NCI-H748 (cell line): ENCODE measurements at regions not wholly inside any gene's neighbourhood (a gene's known extent, or its start where the extent isn't known, plus 50 kb on each side); places are given as distances from the start of the nearest gene placed in this dataset.

ENCODE experiments used
- DNase-seq: peaks from one replicate; lab custom pipeline; 2025; ENCODE audit not compliant: unreplicated experiment; lab: John Stamatoyannopoulos, UW

DNA sequence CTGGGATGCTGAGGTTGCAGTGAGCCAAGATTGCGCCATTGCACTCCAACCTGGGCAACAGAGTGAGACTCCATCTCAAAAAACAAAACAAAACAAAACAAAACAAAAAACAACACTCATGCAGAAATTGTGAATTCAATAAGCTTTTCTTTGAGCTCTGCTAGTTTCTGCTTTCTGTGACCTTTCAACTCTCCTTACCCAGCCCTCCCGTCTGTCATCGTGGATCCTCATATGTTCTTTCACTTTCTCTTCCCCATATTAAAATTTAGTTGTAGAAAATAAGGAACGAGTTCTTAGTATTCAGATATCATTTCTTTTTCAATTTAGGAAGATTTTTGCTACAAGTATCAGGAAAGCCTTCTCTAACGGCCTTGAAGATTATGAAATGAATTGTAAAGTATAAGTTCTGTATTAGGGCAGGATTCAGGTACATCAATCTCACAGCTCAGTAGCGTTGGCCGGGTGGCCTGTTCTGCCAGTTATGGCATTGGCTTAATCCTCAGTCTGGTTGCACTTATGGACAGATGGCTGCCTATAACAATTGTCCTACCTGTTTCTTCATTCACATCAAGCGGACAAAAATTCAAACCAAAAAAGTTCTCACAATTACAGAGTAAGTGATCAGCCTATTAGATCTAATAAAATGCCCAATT lies 1167.0 kb downstream of the SORCS3 start:
- DNase-seq = no peak

DNA sequence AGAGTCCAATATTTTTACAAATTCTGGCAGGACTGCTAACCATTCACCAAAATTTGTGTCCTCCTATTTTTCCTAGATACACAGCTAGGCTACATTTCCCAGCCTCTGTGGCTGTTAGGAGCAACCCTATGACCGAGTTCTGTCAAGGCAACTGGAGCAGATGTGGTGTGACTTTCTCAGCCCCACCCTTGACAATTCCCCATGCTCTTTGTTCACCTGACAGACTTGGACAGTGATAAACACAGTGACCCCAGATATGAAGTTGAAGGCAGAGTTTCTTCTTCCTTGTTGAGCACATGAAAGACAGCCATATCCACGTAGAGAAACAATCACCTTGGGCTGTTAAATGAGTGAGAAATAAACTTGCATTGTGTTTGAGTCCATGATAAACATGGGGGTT lies 1162.1 kb downstream of the SORCS3 start:
- DNase-seq = peak; percentile 49

DNA sequence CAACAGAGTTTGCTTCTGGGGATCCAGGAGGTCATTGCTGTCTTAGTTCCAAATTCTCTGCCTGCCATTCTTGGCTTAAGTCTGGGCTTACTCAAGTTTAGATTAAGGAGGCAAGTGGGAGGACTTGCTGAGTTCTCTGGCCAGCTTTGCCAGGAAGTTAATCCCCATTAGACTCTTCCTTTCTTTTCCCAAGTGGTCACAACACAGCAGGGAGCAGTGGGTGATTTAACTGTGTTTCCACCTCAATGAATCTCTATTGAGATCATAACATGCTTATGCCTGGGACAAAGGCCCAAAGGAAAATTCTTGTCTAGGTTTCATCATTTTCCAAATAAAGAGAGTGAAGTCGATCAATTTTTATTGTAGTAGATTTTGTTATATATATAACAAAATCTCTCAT lies 1159.6 kb downstream of the SORCS3 start:
- DNase-seq = no peak

DNA sequence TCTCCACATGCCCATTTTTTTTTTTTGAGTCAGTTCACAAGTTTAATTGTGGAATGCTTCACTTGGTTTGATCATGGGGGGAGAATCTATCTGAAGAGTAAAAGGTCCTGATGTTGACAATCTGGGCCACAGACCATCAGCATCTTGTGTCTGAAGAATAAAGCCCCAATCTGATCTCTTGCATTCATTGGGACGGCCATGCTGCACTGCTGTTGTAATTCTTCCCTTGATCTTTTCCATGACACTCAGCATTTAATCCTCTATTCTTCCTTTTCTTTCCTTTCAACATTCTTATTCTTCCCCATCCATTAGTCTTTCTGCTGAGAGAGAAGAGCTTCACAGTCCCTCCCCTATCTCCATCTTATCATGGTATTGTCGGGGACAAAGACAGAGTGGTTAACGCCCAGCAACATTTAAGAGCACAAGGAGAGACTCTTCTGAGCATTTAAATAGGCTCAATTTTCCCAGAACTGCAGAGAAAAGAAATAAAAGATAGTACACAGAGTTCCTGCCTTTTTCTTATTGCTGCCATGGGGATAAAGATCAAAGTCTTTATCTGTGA lies 1157.3 kb downstream of the SORCS3 start:
- no peak for DNase-seq

DNA sequence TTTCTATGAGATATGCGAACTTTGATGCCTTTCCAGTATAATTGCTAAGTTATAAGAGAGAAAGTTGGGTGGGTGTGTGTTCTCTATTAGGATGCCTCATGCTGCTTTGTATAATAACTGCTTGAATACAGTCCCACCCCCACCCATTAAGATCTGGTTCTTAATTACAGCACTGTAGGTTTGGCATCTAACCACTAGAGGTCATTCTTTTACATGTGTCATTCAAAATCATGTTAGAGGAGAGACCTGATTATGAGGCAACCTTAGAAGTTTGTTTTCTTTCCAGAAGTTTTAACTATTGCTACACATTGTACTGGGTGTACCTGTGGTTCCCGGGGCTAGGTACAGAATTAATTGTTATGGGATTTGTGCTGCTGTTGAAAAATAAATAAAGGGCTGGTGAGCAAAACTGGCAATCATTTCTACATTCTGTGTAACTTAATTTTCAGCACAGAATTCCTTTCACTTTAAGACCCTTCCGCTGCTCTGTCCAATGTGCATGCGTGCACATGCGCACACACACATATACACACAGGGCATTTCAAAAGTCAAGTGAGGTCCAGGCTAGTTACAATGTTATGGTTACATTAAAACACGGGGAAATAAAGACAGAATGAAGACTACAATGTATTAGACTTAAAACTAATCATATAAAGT lies 1156.3 kb downstream of the SORCS3 start:
- DNase-seq = peak; percentile 59

DNA sequence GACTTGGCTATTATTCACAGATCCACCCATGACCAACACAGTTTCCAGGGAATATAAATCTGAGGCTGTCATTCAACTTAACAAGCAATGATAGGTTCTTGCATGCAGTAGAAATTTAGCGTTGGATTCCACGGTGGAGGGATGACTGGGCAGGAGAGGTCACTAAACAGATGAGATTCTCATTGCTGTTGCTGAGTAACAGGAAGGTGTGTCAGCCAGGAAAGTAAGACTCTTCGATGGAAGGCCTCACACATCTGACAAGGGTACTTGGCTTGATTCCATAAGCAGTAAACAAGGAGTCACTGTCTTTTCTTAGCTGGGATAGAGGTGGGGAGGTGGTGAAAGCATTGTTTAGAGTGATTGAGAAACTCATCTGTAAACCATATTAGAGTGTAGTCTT lies 1152.0 kb downstream of the SORCS3 start:
- DNase-seq = peak; percentile 19

DNA sequence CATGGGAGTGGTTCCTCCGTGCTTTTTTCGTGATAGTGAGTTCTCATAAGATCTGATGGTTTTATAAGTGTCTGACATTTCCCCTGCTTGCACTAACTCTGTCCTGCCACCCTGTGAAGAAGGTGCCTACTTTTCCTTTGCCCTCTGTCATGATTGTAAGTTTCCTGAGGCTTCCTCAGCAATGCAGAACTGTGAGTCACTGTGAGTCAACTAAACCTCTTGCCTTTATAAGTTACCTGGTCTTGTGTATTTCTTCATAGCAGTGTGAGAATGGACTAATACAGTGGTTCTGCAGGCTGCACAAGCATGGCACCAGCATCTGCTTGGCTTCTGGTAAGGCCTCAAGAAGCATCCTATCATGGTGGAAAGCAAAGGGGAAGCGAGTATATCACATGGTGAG lies 1144.6 kb downstream of the SORCS3 start:
- no peak for DNase-seq

DNA sequence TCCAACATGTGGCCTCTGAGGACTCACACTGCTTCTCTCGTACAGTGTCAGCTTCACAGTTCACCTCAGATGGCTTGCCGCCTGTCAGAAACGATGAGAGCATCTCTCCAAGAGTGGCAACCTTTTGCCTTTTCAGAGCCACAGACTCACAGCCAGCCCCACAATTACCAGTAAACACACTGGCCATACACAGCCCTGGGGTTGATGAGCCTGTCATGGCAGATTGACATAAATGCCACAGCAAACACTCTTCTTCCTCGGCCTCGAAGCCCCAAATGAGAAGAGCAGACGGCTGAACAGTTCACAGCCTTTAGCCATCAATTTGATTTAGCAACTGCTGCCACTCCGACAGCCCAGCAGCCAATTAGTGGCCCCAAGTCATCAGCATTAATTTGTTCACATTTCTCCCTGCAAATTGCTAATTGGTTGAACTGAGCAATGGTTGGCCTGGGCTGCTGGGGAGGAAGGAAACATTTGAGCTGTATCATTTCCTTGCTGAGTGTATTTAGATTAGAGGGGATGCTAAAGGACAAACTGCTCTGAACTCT lies 1142.9 kb downstream of the SORCS3 start:
- DNase-seq = no peak

DNA sequence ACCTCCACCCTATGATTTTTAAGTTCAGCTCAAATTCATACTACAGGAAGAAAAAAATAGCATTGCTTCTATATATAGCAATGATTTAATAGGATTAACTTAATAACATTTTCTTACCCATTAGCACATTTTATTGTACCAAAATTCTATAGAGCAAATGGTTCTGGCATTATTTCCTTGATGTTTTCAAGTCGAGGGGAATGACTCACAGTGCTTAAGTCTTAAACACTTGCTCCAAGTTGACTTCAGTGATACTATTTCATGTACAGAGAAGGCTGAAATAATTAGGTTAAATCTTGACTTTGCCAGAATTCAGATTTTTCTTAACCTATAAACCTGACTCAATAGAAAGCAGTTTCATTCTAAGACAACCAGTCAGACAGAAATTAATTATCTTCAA lies 1133.8 kb downstream of the SORCS3 start:
- no peak for DNase-seq

DNA sequence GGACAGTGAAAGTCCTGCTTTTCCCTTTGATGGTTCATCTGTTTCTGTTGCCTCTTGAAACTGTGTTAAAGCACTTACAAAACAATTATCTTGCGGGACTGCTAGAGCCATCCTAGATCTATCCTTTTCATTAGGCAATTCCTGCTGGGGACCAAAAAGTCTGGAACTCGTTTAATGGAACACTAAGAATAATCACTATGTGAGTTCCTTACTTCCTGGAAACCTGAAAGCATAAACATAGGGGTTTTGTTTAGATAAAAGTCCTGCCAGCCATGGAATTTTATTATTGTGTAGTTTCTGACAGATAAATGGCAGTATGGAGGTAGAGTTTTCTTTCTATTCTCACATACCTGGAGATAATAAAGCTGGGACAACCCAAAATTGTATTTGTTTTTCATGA lies 1133.3 kb downstream of the SORCS3 start:
- DNase-seq = no peak

DNA sequence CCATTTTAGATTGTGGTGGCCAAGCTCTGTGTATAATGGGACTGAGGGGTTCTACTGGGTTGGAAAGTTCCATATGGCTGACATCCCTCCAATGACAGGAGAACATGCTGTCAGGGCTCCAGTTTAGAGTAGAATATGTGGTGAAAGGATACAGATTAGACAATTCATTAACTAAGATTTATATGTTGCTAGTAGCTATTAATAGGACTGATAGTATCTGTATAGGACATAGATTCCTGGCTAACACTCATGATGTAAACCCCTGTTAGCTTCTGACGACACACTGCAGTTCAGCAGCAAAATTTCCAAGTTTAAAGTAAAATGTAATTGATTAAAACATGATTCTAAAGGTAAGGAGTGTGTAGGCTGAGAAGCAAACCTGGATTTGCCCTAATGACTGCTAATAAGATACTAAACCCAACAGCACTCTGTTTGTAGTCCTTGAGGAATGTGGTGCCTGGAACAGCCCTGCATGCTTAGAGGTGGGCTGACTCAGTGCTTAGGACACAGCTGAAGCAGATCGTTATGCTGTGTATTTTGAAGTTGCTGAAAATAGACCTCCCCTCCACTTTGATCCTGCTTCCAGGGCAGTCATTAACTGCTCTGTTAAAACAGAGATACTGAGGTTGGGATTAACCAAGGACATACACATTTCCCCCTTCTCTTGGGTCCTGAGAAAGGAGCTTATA lies 1129.6 kb downstream of the SORCS3 start:
- no peak for DNase-seq

DNA sequence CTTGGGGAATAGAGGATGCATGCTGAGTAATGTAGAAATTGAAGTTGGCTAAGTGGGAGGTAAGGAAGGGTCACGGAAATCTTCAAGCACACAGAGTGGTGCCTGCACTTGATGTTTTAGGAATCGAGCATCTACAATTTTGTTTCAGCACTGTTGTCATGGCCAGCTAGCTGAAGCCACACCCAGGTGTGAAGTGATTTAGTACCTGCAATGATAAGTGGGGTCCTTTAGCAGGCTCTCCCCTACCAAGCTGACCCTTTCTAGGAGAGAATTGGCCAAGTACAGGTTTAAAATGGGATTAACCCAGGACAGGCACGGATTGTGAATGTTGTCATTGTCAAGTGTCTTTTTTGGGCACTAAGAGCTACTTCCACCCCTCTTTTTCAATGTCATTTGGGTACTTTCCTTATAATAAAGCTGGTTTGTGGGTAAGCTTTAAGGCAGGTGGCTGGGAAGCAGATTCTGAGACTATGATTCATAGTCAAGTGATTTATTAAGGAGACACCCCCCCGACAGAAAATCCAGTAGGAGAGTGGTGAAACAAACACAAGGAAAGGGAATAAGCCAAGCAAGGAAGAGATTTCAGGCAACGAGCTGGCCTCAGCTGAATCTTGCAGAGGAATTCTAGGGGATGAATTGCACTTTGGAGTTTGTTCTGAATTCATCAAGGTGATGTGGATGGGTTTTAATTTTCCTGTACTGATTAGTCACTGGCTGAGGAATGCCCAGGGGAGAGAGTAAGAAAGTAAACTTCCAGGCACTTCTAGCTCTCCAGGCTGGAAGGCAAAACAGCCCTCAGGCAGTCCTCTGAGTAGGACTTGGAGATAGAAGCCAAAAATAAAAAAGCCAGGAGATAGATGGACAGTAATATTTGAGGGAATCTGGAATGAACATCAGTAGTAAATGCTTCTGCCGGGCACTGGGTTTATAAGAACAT lies 1128.4 kb downstream of the SORCS3 start:
- no peak for DNase-seq

DNA sequence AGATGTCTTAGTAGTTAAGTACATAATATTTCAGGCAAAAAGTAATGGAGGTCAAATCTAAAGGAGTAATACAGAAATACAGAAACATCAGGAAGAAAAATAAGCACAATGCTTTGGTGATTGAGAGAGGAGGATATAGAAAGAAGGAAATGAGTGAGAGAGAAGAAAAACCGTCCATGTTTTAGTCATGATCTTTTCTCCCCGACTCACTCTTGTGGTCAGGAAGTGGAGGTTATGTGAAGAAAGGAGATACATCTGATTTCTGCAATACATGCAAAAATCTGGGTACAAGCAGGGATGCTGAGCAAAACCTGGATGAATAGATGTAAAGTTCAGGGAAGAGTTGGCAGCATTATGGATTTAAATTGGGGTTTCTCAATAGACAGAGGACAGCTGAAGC lies 1122.5 kb downstream of the SORCS3 start:
- no peak for DNase-seq

DNA sequence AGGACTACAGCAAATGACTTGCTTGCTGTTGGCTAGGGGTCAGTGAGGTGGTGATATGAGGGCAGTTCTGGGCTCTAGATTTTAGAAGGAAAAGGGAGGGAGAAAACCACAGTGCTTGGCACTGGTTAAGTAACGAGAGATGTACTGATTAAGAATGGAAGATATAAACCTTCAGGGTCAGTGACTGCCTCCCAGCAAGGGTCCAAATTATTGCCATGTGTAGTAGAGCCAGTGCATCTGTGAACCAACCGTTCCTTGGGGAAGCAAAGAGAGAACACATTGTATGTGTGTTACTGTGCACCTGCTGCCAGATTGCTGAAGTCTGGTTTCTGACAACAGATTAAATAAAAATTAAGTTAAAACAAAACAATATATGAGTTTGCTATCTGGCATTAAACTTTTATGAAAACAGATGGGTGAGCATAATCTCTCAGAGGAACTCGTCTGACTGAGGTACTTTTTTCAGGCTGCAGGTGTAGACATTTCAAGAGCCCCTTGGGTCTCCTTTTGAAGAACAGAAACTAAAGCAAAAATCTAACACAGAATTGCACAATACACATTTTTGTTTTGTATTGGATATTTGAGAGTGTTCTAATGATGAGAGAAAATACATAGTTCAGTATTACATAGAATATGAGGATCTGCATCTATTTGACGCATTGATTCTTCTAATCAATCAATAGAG lies 1120.6 kb downstream of the SORCS3 start:
- DNase-seq = no peak

DNA sequence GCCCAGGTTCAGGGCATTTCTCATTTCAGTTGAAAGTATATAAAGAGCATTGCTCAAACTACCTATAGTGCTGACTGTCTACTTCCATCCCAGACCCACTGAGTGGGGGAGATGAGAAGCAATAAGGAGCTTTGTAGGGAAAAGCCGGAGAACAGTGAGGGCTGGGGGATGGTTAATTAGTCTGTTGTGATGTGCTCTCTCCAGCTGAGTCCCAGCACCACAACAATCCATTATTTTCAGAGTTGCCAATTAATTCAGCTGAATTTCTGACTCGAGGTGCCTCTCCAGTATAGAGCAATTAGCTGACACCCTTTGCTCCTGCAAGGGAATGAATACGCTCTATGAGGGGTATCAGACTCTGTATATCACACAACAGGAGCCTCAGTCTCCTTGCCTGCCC lies 1118.6 kb downstream of the SORCS3 start:
- no peak for DNase-seq

DNA sequence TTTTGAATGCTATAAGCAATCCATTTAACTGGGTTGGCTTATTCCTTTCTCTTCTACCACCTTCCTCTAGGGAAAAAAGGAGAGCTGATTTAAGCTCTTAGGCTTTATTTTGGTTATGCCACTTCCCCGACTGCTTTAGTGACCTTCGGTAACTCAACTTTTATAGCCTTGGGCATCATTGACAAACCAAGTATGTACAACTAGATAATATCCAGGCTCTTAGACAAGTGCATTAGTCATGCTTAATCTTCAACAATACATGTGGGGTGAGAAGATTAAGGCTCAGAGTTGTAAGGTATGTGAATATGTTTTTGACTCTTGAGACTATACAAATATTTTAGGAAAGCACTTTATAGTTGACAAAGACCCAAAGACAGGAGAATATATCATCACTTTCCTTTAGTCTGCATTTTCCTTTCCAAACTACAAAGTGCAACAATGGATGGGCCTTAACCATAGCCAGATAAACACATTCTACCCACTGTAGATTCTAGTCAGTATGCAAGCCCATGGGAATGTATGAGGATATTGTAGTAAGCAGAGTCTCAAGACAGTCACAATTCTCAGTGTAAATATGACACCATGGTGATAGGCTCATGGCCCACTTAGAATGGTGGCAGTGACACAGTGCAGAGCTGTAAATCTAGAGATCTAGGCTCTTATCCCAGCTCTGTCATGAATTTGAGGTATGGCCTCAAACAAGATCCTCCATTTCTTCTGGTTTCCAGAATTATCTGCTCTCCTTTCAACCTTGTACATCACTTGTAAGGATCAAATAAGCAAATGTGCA lies 1117.3 kb downstream of the SORCS3 start:
- no peak for DNase-seq

DNA sequence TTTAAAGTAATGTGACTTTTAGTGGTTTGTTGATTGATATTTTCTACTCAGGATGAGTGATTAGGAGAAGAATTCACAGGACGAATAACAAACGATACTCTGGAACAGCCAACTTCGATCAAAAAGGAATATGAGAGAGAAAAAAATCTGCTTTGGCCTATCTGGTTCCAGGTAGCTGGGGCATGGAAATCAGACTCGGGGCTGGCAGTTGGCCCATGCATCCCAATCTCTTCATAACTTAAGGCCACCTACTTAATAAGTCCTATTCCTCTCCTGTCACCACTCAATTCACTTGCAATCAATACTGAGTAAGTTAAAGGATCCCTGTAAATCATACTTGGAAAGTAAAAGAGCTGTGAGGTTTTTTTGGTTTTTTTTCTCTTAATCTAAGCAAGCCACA lies 1116.2 kb downstream of the SORCS3 start:
- no peak for DNase-seq

DNA sequence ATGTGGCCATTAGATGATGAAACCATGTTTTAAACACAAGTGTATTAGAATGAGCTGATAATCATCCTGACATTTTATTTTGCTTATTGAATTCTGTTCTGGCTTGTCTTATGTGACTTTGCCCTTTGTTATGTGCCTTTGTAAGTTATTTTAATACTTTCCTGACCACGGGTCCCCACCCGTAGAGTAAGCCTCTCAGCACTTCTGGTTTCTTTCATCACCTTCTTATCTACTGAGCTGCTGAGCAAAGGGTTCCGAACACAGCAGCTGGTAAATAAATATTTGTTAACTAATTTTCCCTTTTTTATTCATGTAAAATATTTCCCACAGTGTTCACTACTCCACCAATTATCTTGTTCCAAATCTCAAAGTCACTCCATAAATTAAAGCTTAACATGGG lies 1115.3 kb downstream of the SORCS3 start:
- DNase-seq = no peak

DNA sequence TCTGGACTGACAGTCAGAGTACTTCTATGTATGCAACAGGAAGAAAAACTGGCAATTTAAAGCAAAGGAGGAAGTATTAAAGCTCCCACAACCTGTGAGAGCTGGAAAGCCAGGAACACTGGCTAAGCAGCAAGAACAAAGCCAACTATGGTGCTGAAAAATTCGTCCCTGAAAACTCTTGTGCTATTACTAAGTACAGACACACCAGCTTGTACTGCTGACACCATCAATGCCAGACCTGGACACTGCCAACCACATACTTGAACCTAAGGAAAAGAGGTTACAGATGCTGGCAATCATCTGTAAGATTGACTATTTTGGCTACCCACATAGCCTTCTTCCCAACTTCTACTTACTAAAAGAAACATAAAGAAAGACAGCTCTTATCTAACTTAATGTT lies 1110.6 kb downstream of the SORCS3 start:
- DNase-seq = no peak
